Stimulated activated naive CD8-positive, alpha-beta T cell treated with anti-CD3 and anti-CD28 coated beads, Interleukin-15, Interleukin-2, amounts not matched to agents 100 ng/mL and 50 ng/mL, for 24 hours (primary cell): ENCODE measurements at regions not wholly inside any gene's neighbourhood (a gene's known extent, or its start where the extent isn't known, plus 50 kb on each side); places are given as distances from the start of the nearest gene placed in this dataset.
"Not testable (repeated sequence)": the region's sequence is repeated elsewhere in the genome, so short reads cannot be mapped to it uniquely, and the experiment has no call there.

Experiments used
- H3K27ac Mint-ChIP-seq: one replicate; pipeline ENCODE4 v1.8.0; 2021; ENCODE audit warnings: mild to moderate bottlenecking, mixed read lengths
- H3K27me3 Mint-ChIP-seq: one replicate; pipeline ENCODE4 v1.8.0; 2021; ENCODE audit warnings: mixed read lengths
- H3K36me3 Mint-ChIP-seq: one replicate; pipeline ENCODE4 v1.8.0; 2021; ENCODE audit warnings: low read depth, mixed read lengths
- H3K4me1 Mint-ChIP-seq: one replicate; pipeline ENCODE4 v1.8.0; 2021; ENCODE audit warnings: low read depth, mixed read lengths
- H3K4me3 Mint-ChIP-seq: one replicate; pipeline ENCODE4 v1.8.0; 2021; ENCODE audit warnings: mild to moderate bottlenecking, mixed read lengths
- H3K9me3 Mint-ChIP-seq: one replicate; pipeline ENCODE4 v1.8.0; 2021; ENCODE audit warnings: mixed read lengths

- no peak overlapping the region for H3K27ac Mint-ChIP-seq
- H3K27me3 Mint-ChIP-seq = no peaks in the 10 kb centered on the region
- H3K36me3 Mint-ChIP-seq = no peaks in the 10 kb centered on the region
- H3K4me1 Mint-ChIP-seq = no peaks in the 10 kb centered on the region
- peaks cover 13% of the 10 kb centered on the region for H3K9me3 Mint-ChIP-seq
- H3K4me3 Mint-ChIP-seq = no peak overlapping the region
These were observed 160.6 kb upstream of the NOL4 start for GRCh38 chr18:34385311-34385710.

- H3K36me3 Mint-ChIP-seq = no peaks in the 10 kb centered on the region
- H3K4me1 Mint-ChIP-seq = no peaks in the 10 kb centered on the region
- peaks cover 8% of the 10 kb centered on the region for H3K9me3 Mint-ChIP-seq
- H3K27me3 Mint-ChIP-seq = no peaks in the 10 kb centered on the region
- no peak overlapping the region for H3K4me3 Mint-ChIP-seq
- no peak overlapping the region for H3K27ac Mint-ChIP-seq
These were observed 162.1 kb upstream of the NOL4 start for GRCh38 chr18:34386803-34387202.

GRCh38 chr18:34397286-34397896 is 172.7 kb upstream of the NOL4 start:
- no peak overlapping the region for H3K27ac Mint-ChIP-seq
- H3K27me3 Mint-ChIP-seq = no peaks in the 10 kb centered on the region
- H3K4me3 Mint-ChIP-seq = no peak overlapping the region
- H3K36me3 Mint-ChIP-seq = no peaks in the 10 kb centered on the region
- no peaks in the 10 kb centered on the region for H3K4me1 Mint-ChIP-seq
- H3K9me3 Mint-ChIP-seq = peaks cover 3% of the 10 kb centered on the region

- Mint-ChIP-seq H3K36me3 (no peaks in the 10 kb centered on the region), H3K4me3 (no peak overlapping the region), H3K9me3 (no peaks in the 10 kb centered on the region), H3K4me1 (no peaks in the 10 kb centered on the region), H3K27me3 (no peaks in the 10 kb centered on the region), H3K27ac (no peak overlapping the region)
These were observed 175.2 kb upstream of the NOL4 start for GRCh38 chr18:34399892-34400291.

- Mint-ChIP-seq H3K36me3 (no peaks in the 10 kb centered on the region), H3K4me1 (no peaks in the 10 kb centered on the region), H3K27me3 (no peaks in the 10 kb centered on the region), H3K27ac (no peak overlapping the region), H3K9me3 (no peaks in the 10 kb centered on the region), H3K4me3 (no peak overlapping the region)
These were observed 176.1 kb upstream of the NOL4 start for GRCh38 chr18:34400834-34401233.

- Mint-ChIP-seq H3K4me3 (no peak overlapping the region), H3K27me3 (no peaks in the 10 kb centered on the region), H3K9me3 (no peaks in the 10 kb centered on the region), H3K27ac (no peak overlapping the region), H3K36me3 (no peaks in the 10 kb centered on the region), H3K4me1 (no peaks in the 10 kb centered on the region)
These were observed 177.1 kb upstream of the NOL4 start for GRCh38 chr18:34401775-34402174.

- H3K9me3 Mint-ChIP-seq, H3K27me3 Mint-ChIP-seq, H3K4me3 Mint-ChIP-seq, H3K27ac Mint-ChIP-seq, H3K4me1 Mint-ChIP-seq, H3K36me3 Mint-ChIP-seq: not testable (repeated sequence)
These were observed 182.8 kb upstream of the NOL4 start for GRCh38 chr18:34407471-34407870.

- no peaks in the 10 kb centered on the region for H3K27me3 Mint-ChIP-seq
- no peaks in the 10 kb centered on the region for H3K9me3 Mint-ChIP-seq
- no peaks in the 10 kb centered on the region for H3K4me1 Mint-ChIP-seq
- no peak overlapping the region for H3K27ac Mint-ChIP-seq
- H3K4me3 Mint-ChIP-seq = no peak overlapping the region
- H3K36me3 Mint-ChIP-seq = no peaks in the 10 kb centered on the region
These were observed 187.2 kb upstream of the NOL4 start for GRCh38 chr18:34411952-34412351.

- H3K4me1 Mint-ChIP-seq = no peaks in the 10 kb centered on the region
- no peak overlapping the region for H3K4me3 Mint-ChIP-seq
- no peak overlapping the region for H3K27ac Mint-ChIP-seq
- H3K36me3 Mint-ChIP-seq = no peaks in the 10 kb centered on the region
- no peaks in the 10 kb centered on the region for H3K27me3 Mint-ChIP-seq
- peaks cover 13% of the 10 kb centered on the region for H3K9me3 Mint-ChIP-seq
These were observed 206.3 kb upstream of the NOL4 start for GRCh38 chr18:34431042-34431441.

- H3K4me1 Mint-ChIP-seq = no peaks in the 10 kb centered on the region
- no peaks in the 10 kb centered on the region for H3K36me3 Mint-ChIP-seq
- H3K4me3 Mint-ChIP-seq = no peak overlapping the region
- H3K9me3 Mint-ChIP-seq = peaks cover 8% of the 10 kb centered on the region
- no peak overlapping the region for H3K27ac Mint-ChIP-seq
- H3K27me3 Mint-ChIP-seq = no peaks in the 10 kb centered on the region
These were observed 219.9 kb upstream of the NOL4 start for GRCh38 chr18:34444622-34445021.

GRCh38 chr18:34448662-34449061 is 223.9 kb upstream of the NOL4 start:
- Mint-ChIP-seq H3K36me3 (no peaks in the 10 kb centered on the region), H3K27ac (no peak overlapping the region), H3K4me1 (no peaks in the 10 kb centered on the region), H3K9me3 (peaks cover 11% of the 10 kb centered on the region), H3K27me3 (no peaks in the 10 kb centered on the region), H3K4me3 (no peak overlapping the region)

GRCh38 chr18:34457761-34458160 is 233.0 kb upstream of the NOL4 start:
- Mint-ChIP-seq H3K27ac (no peak overlapping the region), H3K4me1 (no peaks in the 10 kb centered on the region), H3K27me3 (no peaks in the 10 kb centered on the region), H3K4me3 (no peak overlapping the region), H3K9me3 (peaks cover 14% of the 10 kb centered on the region), H3K36me3 (no peaks in the 10 kb centered on the region)

- Mint-ChIP-seq H3K4me3 (no peak overlapping the region), H3K27ac (no peak overlapping the region), H3K27me3 (no peaks in the 10 kb centered on the region), H3K9me3 (peaks cover 14% of the 10 kb centered on the region), H3K4me1 (no peaks in the 10 kb centered on the region), H3K36me3 (no peaks in the 10 kb centered on the region)
These were observed 233.8 kb upstream of the NOL4 start for GRCh38 chr18:34458410-34458977.

- no peaks in the 10 kb centered on the region for H3K27me3 Mint-ChIP-seq
- H3K9me3 Mint-ChIP-seq = peaks cover 14% of the 10 kb centered on the region
- H3K27ac Mint-ChIP-seq = no peak overlapping the region
- no peaks in the 10 kb centered on the region for H3K4me1 Mint-ChIP-seq
- H3K4me3 Mint-ChIP-seq = no peak overlapping the region
- H3K36me3 Mint-ChIP-seq = no peaks in the 10 kb centered on the region
These were observed 236.6 kb upstream of the NOL4 start for GRCh38 chr18:34461266-34461665.

- H3K4me3 Mint-ChIP-seq = no peak overlapping the region
- no peak overlapping the region for H3K27ac Mint-ChIP-seq
- H3K9me3 Mint-ChIP-seq = peaks cover 7% of the 10 kb centered on the region
- no peaks in the 10 kb centered on the region for H3K4me1 Mint-ChIP-seq
- H3K27me3 Mint-ChIP-seq = no peaks in the 10 kb centered on the region
- no peaks in the 10 kb centered on the region for H3K36me3 Mint-ChIP-seq
These were observed 242.3 kb upstream of the NOL4 start for GRCh38 chr18:34467058-34467457.

- no peak overlapping the region for H3K27ac Mint-ChIP-seq
- H3K4me3 Mint-ChIP-seq = no peak overlapping the region
- H3K4me1 Mint-ChIP-seq = no peaks in the 10 kb centered on the region
- H3K27me3 Mint-ChIP-seq = no peaks in the 10 kb centered on the region
- H3K9me3 Mint-ChIP-seq = peaks cover 4% of the 10 kb centered on the region
- no peaks in the 10 kb centered on the region for H3K36me3 Mint-ChIP-seq
These were observed 229.9 kb upstream of the DTNA start for GRCh38 chr18:34480162-34480700.
